Nephron progenitor cell (in vitro differentiated cells): ENCODE measurements at regions not wholly inside any gene's neighbourhood (a gene's known extent, or its start where the extent isn't known, plus 50 kb on each side); places are given as distances from the start of the nearest gene placed in this dataset.
"Not testable (repeated sequence)": the region's sequence is repeated elsewhere in the genome, so short reads cannot be mapped to it uniquely, and the experiment has no call there.

ENCODE experiments used
- DNase-seq: peaks from one replicate; pipeline ENCODE4 v3.0.0; 2021
- H3K27ac Mint-ChIP-seq: 2 replicates; pipeline ENCODE4 v1.8.0; 2021; ENCODE audit warnings: mild to moderate bottlenecking, moderate library complexity, mixed read lengths
- H3K27me3 Mint-ChIP-seq: 2 replicates; pipeline ENCODE4 v1.8.0; 2021; ENCODE audit warnings: mild to moderate bottlenecking, low read depth, mixed read lengths; ENCODE audit not compliant: poor library complexity
- H3K36me3 Mint-ChIP-seq: 2 replicates; pipeline ENCODE4 v1.8.0; 2021; ENCODE audit warnings: low read depth, mixed read lengths
- H3K4me1 Mint-ChIP-seq: 2 replicates; pipeline ENCODE4 v1.8.0; 2021; ENCODE audit warnings: mixed read lengths
- H3K4me3 Mint-ChIP-seq: 2 replicates; pipeline ENCODE4 v1.8.0; 2021; ENCODE audit warnings: mild to moderate bottlenecking, moderate library complexity, mixed read lengths
- H3K9me3 Mint-ChIP-seq: 2 replicates; pipeline ENCODE4 v1.8.0; 2021; ENCODE audit warnings: mild to moderate bottlenecking, moderate library complexity, mixed read lengths
- TF ChIP-seq, protein P1 (sequence below): fragments of 200-600 bp; sonication (generic); IDR thresholded peaks from 2 replicates; pipeline ENCODE4 v1.5.0; 2021; ENCODE audit warnings: antibody characterized with exemption

DNA sequence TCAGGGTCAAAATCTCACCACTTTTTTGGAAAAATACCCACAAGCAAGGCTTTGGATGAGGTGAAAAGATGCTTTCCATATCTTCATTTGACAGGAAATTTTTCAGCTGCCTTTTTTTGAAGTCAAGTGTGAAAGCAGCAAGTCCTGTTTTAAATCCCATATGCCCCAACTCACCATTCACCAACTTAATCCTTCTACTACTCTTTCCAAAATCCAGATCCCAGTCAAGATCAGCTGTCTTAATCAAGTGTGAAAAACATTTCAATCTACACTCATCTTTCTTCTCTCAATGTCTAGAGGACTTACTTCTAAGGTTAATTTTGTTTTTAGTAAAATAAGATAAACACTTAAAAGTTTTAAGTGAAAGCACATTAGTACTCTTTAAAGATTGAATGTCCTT lies 128.4 kb upstream of the CEP126 start:
- H3K9me3 Mint-ChIP-seq, result peaks cover 27% of the 10 kb centered on the region
- no peak overlapping the region for H3K27ac Mint-ChIP-seq
- H3K36me3 Mint-ChIP-seq, result no peaks in the 10 kb centered on the region
- H3K4me1 Mint-ChIP-seq, result no peaks in the 10 kb centered on the region
- no peak for DNase-seq
- no peak overlapping the region for H3K4me3 Mint-ChIP-seq
- TF ChIP-seq, protein P1, sequence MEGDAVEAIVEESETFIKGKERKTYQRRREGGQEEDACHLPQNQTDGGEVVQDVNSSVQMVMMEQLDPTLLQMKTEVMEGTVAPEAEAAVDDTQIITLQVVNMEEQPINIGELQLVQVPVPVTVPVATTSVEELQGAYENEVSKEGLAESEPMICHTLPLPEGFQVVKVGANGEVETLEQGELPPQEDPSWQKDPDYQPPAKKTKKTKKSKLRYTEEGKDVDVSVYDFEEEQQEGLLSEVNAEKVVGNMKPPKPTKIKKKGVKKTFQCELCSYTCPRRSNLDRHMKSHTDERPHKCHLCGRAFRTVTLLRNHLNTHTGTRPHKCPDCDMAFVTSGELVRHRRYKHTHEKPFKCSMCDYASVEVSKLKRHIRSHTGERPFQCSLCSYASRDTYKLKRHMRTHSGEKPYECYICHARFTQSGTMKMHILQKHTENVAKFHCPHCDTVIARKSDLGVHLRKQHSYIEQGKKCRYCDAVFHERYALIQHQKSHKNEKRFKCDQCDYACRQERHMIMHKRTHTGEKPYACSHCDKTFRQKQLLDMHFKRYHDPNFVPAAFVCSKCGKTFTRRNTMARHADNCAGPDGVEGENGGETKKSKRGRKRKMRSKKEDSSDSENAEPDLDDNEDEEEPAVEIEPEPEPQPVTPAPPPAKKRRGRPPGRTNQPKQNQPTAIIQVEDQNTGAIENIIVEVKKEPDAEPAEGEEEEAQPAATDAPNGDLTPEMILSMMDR, result no peak
- H3K27me3 Mint-ChIP-seq, result no peaks in the 10 kb centered on the region

DNA sequence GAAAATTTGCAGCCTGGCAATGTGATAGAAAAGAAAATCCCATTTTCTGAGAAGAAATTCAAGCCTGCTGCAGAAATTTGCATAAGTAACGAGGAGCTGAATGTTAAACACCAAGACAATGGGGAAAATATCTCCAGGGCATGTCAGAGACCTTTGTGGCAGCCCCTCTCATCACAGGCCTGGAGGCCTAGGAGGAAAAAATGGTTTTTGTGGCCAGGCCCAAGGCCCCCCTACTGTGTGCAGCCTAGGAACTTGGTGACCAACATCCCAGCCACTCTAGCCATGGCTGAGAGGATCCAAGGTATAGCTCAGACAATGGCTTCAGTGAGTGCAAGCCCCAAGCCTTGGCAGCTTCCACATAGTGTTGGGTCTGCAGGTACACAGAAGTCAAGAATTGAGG lies 135.6 kb upstream of the CEP126 start:
- peaks cover 68% of the 10 kb centered on the region for H3K9me3 Mint-ChIP-seq
- H3K36me3 Mint-ChIP-seq, result peaks cover 12% of the 10 kb centered on the region
- not testable (repeated sequence) for H3K4me3 Mint-ChIP-seq, H3K4me1 Mint-ChIP-seq, H3K27me3 Mint-ChIP-seq, H3K27ac Mint-ChIP-seq, DNase-seq

DNA sequence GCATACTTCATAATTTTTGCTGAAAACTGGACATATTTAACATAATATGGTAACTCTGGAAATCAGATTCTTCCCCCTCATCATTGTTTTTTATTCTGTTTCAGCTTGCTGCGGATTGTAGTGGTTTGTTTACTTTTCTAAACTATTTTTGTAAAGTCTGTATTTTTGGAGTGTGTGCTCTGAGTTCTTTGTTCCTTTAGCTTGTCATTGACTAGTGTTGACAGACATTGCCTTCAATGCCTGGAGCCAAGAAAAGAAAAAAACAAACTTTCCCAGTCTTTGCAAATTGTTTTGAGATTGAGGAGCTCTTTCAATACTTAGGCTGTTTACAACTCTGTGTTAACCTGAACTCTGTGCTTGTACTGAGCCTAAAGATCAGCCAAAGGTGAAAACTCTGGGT lies 137.3 kb upstream of the CEP126 start:
- TF ChIP-seq, protein P1, result no peak
- Mint-ChIP-seq H3K27ac (no peak overlapping the region), H3K4me3 (no peak overlapping the region), H3K27me3 (no peaks in the 10 kb centered on the region), H3K36me3 (peaks cover 12% of the 10 kb centered on the region), H3K4me1 (no peaks in the 10 kb centered on the region), H3K9me3 (peaks cover 57% of the 10 kb centered on the region)
- no peak for DNase-seq

DNA sequence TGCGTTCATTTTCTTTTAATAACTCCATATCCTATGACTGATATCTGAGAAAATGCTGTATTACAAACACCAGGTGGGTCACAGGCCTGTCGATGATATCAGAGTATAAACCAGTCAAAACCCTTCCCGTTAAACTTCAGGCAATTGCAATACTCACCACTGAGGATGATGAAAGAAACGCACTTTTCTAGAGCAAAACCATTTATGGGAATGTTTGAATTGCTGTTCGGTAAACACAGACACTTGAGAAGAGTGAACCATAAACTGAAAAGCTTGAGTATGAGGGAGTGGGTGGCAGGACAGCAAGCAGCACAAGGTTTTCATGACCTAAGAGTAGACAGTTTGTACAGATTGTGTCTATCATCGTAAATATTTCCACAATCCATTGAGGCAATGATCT lies 139.8 kb upstream of the CEP126 start:
- Mint-ChIP-seq H3K9me3 (peaks cover 33% of the 10 kb centered on the region), H3K27ac (no peak overlapping the region), H3K4me3 (no peak overlapping the region), H3K36me3 (peaks cover 10% of the 10 kb centered on the region), H3K27me3 (peaks cover 3% of the 10 kb centered on the region), H3K4me1 (no peaks in the 10 kb centered on the region)
- DNase-seq, result no peak
- TF ChIP-seq, protein P1, result no peak

DNA sequence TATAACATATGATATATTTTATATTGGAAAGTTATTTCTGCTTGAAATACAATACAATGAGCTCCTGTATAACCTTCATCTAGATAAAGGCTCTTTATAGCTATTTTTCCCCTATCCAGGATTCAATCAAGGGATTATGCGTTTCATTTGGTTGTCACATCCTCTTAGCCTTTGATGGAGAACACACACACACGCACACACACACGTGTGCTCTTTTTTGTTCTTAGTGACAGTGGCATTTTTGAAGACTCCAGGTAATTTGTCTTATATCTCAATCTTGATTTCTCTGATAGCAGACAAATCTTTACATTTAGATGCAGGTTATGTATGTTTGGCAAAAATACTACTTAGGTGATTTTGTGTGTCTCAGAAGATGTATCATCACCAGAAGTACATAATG lies 144.2 kb upstream of the CEP126 start:
- TF ChIP-seq, protein P1, result no peak
- no peak overlapping the region for H3K27ac Mint-ChIP-seq
- H3K9me3 Mint-ChIP-seq, result peaks cover 11% of the 10 kb centered on the region
- peaks cover 14% of the 10 kb centered on the region for H3K27me3 Mint-ChIP-seq
- H3K4me1 Mint-ChIP-seq, result no peaks in the 10 kb centered on the region
- H3K36me3 Mint-ChIP-seq, result no peaks in the 10 kb centered on the region
- H3K4me3 Mint-ChIP-seq, result no peak overlapping the region
- no peak for DNase-seq

DNA sequence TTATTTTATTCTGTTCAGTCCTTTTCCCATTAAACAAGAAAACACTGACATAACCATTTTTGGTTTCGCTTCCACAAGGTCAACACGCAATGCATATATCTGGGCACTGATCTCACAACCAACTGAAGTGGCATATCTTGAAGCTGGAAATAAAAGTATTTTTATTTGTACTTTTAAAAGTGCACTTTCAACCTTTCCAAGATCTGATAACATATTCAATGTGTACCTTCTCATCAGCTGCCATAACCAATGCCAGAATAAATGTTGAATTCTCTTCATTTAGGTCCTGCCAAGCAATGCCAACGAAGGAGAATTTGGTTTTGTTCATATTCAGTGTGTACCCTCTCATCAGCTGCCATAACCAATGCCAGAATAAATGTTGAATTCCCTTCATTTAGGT lies 148.9 kb upstream of the CEP126 start:
- TF ChIP-seq, protein P1, result no peak
- H3K27me3 Mint-ChIP-seq, result peaks cover 14% of the 10 kb centered on the region
- H3K9me3 Mint-ChIP-seq, result peaks cover 11% of the 10 kb centered on the region
- no peaks in the 10 kb centered on the region for H3K36me3 Mint-ChIP-seq
- no peak overlapping the region for H3K4me3 Mint-ChIP-seq
- no peak overlapping the region for H3K27ac Mint-ChIP-seq
- DNase-seq, result no peak
- H3K4me1 Mint-ChIP-seq, result no peaks in the 10 kb centered on the region
